K562 (cell line): ENCODE measurements at regions not wholly inside any gene's neighbourhood (a gene's known extent, or its start where the extent isn't known, plus 50 kb on each side); places are given as distances from the start of the nearest gene placed in this dataset.

Experiments used
- ATAC-seq: fragments of 200-7000 bp; cut with Tn5 transposase; 3 replicates; pipeline ENCODE4 v1.9.1; 2020; ENCODE audit warnings: moderate library complexity
- BruUV-seq: library from RNA; stranded (reverse); fragments of 400-500 nt; replicated peaks from 2 replicates; lab custom pipeline; 2021; lab: Mats Ljungman, UMichigan
- CTCF ChIA-PET: fragments of 300-600 bp; formaldehyde crosslinking; extraction: SDS; loops from one replicate; lab custom pipeline; 2021; ENCODE audit warnings: low intra/inter-chr PET ratio; lab: Yijun Ruan, JAX
- POLR2A ChIA-PET: fragments of 300-600, 350-650 bp; sonication (Branson Sonifier 250); formaldehyde crosslinking; extraction: SDS; loops from one replicate; lab custom pipeline; 2021; ENCODE audit warnings: antibody characterized with exemption, inconsistent platforms; lab: Yijun Ruan, JAX
- DNase-seq, 4 experiments: peaks; one replicate each; pipeline versions ENCODE4 v3.0.0 to v3.0.0-alpha.2; 2011 to 2018; ENCODE audit warnings: low spot score in 3 of 4, mixed read lengths in 3 of 4; ENCODE audit errors: extremely low read depth in 1 of 4
- FAIRE-seq: peaks from 2 replicates; lab custom pipeline; 2011; peaks lifted over from hg19 to GRCh38; lab: Jason Lieb, UNC
- H2AFZ ChIP-seq: 2 replicates; pipeline ENCODE4 v1.6.0; 2011; ENCODE audit warnings: low read depth, low read length, control low read depth, inconsistent platforms
- H3K27ac ChIP-seq: fragments of 200-600 bp; 3 replicates; pipeline ENCODE4 v1.8.0; 2011; ENCODE audit warnings: low read depth, mild to moderate bottlenecking, control low read depth, inconsistent platforms, low read length, moderate library complexity, mixed read lengths; ENCODE audit errors: extremely low read depth
- H3K27me3 ChIP-seq, 2 experiments: fragments of 300-600 bp in 1 of 2; 2 replicates in 1 of 2; 3 replicates in 1 of 2; pipeline versions ENCODE4 v1.6.0 to v1.8.0; 2011; ENCODE audit warnings: inconsistent platforms in 2 of 2, low read length in 2 of 2, mild to moderate bottlenecking in 1 of 2, mixed read lengths in 1 of 2, moderate library complexity in 1 of 2; ENCODE audit not compliant: control insufficient read depth in 2 of 2, insufficient read depth in 2 of 2
- H3K36me3 ChIP-seq: fragments of 300-600 bp; 3 replicates; pipeline ENCODE4 v1.8.0; 2011; ENCODE audit warnings: mild to moderate bottlenecking, low read length, inconsistent platforms; ENCODE audit not compliant: control insufficient read depth, insufficient read depth
- H3K4me1 ChIP-seq, 2 experiments: fragments of 200-600 bp in 1 of 2; replicated peaks in 1 of 2; 2 replicates in 1 of 2; 3 replicates in 1 of 2; pipeline versions ENCODE4 v1.5.1 to v1.8.0; 2011; ENCODE audit warnings: inconsistent platforms in 2 of 2, low read length in 2 of 2, mild to moderate bottlenecking in 1 of 2, mixed read lengths in 1 of 2, moderate library complexity in 1 of 2; ENCODE audit not compliant: control insufficient read depth in 2 of 2, insufficient read depth in 2 of 2
- H3K4me2 ChIP-seq: 2 replicates; pipeline ENCODE4 v1.6.1; 2011; ENCODE audit warnings: low read length, control low read depth, inconsistent platforms, mixed read lengths; ENCODE audit not compliant: insufficient read depth
- H3K4me3 ChIP-seq: fragments of 200-600 bp; sonication (generic), shearing (Covaris generic); 2 replicates; pipeline ENCODE4 v1.5.1; 2016; ENCODE audit warnings: control low read depth, inconsistent platforms
- H3K79me2 ChIP-seq: fragments of 200-600 bp; 3 replicates; pipeline ENCODE4 v1.8.0; 2011; ENCODE audit warnings: low read length, inconsistent platforms; ENCODE audit not compliant: control insufficient read depth, insufficient read depth
- H3K9ac ChIP-seq, 2 experiments: 2 replicates each; pipeline versions ENCODE4 v1.6.0 to v1.6.1; 2011; ENCODE audit warnings: low read depth in 2 of 2, low read length in 2 of 2, control low read depth in 1 of 2, inconsistent platforms in 1 of 2, mild to moderate bottlenecking in 1 of 2, mixed read lengths in 1 of 2; ENCODE audit not compliant: insufficient read depth in 1 of 2
- H3K9me1 ChIP-seq: one replicate; pipeline ENCODE4 v1.6.0; 2011; ENCODE audit warnings: inconsistent platforms, mild to moderate bottlenecking, low read length, moderate library complexity; ENCODE audit not compliant: control insufficient read depth, insufficient read depth
- H3K9me3 ChIP-seq: replicated peaks from 2 replicates; pipeline ENCODE4 v1.5.1; 2011; ENCODE audit warnings: low read depth, low read length, inconsistent platforms; ENCODE audit not compliant: control insufficient read depth, insufficient read depth
- H4K20me1 ChIP-seq: replicated peaks from 2 replicates; pipeline ENCODE4 v1.6.1; 2011; ENCODE audit warnings: low read length, inconsistent platforms, mixed read lengths; ENCODE audit not compliant: control insufficient read depth, insufficient read depth
- CSDE1 ChIP-seq, 2 experiments: fragments of 450-650 bp; IDR thresholded peaks; 2 replicates each; pipeline ENCODE4 v1.6.1; 2016; ENCODE audit warnings: mild to moderate bottlenecking in 1 of 2
- RUNX1 ChIP-seq: sonication (generic); IDR thresholded peaks from 2 replicates; pipeline ENCODE4 v1.6.1; 2016; ENCODE audit warnings: antibody characterized with exemption, low read depth
- WGBS: fragments of 100-300 bp; shearing (Covaris generic); methylation state at CpG from one replicate; pipeline ENCODE4 v1.1.6; 2016; ENCODE audit warnings: low coverage, mixed read lengths; ENCODE audit not compliant: insufficient coverage; ENCODE audit errors: missing lambda C conversion rate; 5-methylcytosine and 5-hydroxymethylcytosine counted together
- in situ Hi-C: fragments of 300-500 bp; cut with MboI; formaldehyde crosslinking; loops from 4 replicates; pipeline ENCODE4 v1.15.0; 2018; ENCODE audit warnings: inconsistent platforms, mixed read lengths
- intact Hi-C: fragments of 100-400 bp; cut with micrococcal nuclease; formaldehyde crosslinking; loops from 2 replicates; pipeline ENCODE4 v1.14.2; 2022
- TF ChIP-seq, protein P1 (sequence below): sonication (generic); formaldehyde crosslinking; IDR thresholded peaks from 2 replicates; pipeline ENCODE4 v1.8.0; 2023; ENCODE audit warnings: mild to moderate bottlenecking, missing genetic modification reagents
- TF ChIP-seq, protein P2 (sequence below): sonication (generic); formaldehyde crosslinking; IDR thresholded peaks from 2 replicates; pipeline ENCODE4 v1.8.0; 2022; ENCODE audit warnings: mild to moderate bottlenecking, missing genetic modification reagents
- TF ChIP-seq, protein P3 (sequence below): fragments of 250-450 bp; sonication (Bioruptor Pico); IDR thresholded peaks from 2 replicates; pipeline ENCODE4 v1.4.0; 2020
- TF ChIP-seq, protein P4 (sequence below): fragments of 250-450 bp; sonication (Bioruptor Pico); IDR thresholded peaks from 2 replicates; pipeline ENCODE4 v1.8.0; 2022; ENCODE audit warnings: inconsistent platforms

DNA sequence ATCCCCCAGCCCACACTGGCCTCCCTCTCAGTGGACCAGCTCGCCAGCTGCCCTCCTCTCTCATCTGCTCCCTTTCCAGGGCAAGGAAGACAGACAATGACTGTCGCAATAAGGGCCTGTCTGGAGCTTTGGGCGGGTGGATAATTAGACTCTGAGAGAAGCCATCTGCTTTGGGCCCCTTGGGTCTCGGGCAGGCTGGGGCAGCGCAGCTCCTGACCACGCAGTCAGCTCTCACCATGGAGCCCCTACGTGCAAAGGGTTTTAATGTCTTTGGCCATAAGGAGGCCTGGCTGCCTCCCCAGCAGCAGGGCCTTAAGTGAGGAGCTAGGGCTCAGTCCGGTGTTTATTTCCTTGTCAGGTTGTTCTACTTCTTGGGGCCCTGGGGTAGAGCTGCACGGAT lies 153.9 kb downstream of the CHST1 start (continued):
- TF ChIP-seq, protein P1, sequence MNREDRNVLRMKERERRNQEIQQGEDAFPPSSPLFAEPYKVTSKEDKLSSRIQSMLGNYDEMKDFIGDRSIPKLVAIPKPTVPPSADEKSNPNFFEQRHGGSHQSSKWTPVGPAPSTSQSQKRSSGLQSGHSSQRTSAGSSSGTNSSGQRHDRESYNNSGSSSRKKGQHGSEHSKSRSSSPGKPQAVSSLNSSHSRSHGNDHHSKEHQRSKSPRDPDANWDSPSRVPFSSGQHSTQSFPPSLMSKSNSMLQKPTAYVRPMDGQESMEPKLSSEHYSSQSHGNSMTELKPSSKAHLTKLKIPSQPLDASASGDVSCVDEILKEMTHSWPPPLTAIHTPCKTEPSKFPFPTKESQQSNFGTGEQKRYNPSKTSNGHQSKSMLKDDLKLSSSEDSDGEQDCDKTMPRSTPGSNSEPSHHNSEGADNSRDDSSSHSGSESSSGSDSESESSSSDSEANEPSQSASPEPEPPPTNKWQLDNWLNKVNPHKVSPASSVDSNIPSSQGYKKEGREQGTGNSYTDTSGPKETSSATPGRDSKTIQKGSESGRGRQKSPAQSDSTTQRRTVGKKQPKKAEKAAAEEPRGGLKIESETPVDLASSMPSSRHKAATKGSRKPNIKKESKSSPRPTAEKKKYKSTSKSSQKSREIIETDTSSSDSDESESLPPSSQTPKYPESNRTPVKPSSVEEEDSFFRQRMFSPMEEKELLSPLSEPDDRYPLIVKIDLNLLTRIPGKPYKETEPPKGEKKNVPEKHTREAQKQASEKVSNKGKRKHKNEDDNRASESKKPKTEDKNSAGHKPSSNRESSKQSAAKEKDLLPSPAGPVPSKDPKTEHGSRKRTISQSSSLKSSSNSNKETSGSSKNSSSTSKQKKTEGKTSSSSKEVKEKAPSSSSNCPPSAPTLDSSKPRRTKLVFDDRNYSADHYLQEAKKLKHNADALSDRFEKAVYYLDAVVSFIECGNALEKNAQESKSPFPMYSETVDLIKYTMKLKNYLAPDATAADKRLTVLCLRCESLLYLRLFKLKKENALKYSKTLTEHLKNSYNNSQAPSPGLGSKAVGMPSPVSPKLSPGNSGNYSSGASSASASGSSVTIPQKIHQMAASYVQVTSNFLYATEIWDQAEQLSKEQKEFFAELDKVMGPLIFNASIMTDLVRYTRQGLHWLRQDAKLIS (CRISPR knock-in tag): no peak
- TF ChIP-seq, protein P2, sequence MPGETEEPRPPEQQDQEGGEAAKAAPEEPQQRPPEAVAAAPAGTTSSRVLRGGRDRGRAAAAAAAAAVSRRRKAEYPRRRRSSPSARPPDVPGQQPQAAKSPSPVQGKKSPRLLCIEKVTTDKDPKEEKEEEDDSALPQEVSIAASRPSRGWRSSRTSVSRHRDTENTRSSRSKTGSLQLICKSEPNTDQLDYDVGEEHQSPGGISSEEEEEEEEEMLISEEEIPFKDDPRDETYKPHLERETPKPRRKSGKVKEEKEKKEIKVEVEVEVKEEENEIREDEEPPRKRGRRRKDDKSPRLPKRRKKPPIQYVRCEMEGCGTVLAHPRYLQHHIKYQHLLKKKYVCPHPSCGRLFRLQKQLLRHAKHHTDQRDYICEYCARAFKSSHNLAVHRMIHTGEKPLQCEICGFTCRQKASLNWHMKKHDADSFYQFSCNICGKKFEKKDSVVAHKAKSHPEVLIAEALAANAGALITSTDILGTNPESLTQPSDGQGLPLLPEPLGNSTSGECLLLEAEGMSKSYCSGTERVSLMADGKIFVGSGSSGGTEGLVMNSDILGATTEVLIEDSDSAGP (CRISPR knock-in tag): no peak
- TF ChIP-seq RUNX1: no peak

DNA sequence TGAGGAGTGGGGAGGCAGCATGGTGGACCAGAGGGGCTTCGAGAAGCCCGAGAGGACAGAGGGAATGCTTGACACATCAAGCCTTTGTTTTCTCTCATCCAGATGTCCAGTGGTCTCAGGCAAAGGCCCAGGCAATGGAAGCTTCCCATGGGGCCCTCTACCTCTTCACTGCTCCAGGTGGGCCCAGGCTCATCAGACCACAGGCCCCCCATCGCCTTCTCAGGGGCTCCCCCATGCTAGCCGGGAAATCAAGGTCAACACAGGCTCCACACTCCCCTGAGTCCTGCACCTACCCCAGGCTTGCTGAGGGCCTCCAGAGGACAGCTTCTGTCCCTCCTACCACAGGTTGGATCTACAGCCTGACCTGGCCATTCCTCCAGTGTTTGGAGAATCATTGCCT lies 157.5 kb downstream of the CHST1 start:
- POLR2A ChIA-PET: interaction anchor here (0.8 kb wide), 1 partner anchor 14 kb away, joined by 4 read pairs; no protein-coding TSS in a partner anchor
- no peak for FAIRE-seq

More for the DNA sequence above, 157.5 kb downstream of the CHST1 start:
- no peaks in the 10 kb centered on the region for H3K9me3 ChIP-seq
- BruUV-seq: no TSS peak
- H2AFZ ChIP-seq: no peak overlapping the region
- intact Hi-C loops: no loop called here
- no peak overlapping the region for H3K4me3 ChIP-seq
- CTCF ChIA-PET: no interaction called here
- WGBS: 0% methylated on average over 4 of the region's 4 CpGs
- TF ChIP-seq CSDE1 (IDR thresholded peaks at IDR 0.05): no peak
- TF ChIP-seq, protein P3, sequence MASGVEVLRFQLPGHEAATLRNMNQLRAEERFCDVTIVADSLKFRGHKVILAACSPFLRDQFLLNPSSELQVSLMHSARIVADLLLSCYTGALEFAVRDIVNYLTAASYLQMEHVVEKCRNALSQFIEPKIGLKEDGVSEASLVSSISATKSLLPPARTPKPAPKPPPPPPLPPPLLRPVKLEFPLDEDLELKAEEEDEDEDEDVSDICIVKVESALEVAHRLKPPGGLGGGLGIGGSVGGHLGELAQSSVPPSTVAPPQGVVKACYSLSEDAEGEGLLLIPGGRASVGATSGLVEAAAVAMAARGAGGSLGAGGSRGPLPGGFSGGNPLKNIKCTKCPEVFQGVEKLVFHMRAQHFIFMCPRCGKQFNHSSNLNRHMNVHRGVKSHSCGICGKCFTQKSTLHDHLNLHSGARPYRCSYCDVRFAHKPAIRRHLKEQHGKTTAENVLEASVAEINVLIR: no peak
- TF ChIP-seq, protein P4, sequence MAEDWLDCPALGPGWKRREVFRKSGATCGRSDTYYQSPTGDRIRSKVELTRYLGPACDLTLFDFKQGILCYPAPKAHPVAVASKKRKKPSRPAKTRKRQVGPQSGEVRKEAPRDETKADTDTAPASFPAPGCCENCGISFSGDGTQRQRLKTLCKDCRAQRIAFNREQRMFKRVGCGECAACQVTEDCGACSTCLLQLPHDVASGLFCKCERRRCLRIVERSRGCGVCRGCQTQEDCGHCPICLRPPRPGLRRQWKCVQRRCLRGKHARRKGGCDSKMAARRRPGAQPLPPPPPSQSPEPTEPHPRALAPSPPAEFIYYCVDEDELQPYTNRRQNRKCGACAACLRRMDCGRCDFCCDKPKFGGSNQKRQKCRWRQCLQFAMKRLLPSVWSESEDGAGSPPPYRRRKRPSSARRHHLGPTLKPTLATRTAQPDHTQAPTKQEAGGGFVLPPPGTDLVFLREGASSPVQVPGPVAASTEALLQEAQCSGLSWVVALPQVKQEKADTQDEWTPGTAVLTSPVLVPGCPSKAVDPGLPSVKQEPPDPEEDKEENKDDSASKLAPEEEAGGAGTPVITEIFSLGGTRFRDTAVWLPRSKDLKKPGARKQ (CRISPR knock-in tag): no peak
- H3K27ac ChIP-seq: no peak overlapping the region
- H3K36me3 ChIP-seq: no peaks in the 10 kb centered on the region
- H3K4me1 ChIP-seq: no peaks in the 10 kb centered on the region
- no peak for ATAC-seq
- no peaks in the 10 kb centered on the region for H3K9me1 ChIP-seq
- H3K27me3 ChIP-seq: no peaks in the 10 kb centered on the region; a peak in 1 of 5 replicates
- H4K20me1 ChIP-seq: 0 out of 2 replicates have a peak, but pooled peaks cover 2% of the 10 kb centered on the region
- no peak for DNase-seq
- no peaks in the 10 kb centered on the region for H3K79me2 ChIP-seq
- in situ Hi-C loops: no loop called here
- H3K9ac ChIP-seq: no peak overlapping the region
- H3K4me2 ChIP-seq: no peak overlapping the region
